ENCODE measurements at regions not wholly inside any gene's neighbourhood (a gene's known extent, or its start where the extent isn't known, plus 50 kb on each side); places are given as distances from the start of the nearest gene placed in this dataset.

GRCh38 chr6:9983168-9983567 lies 431.7 kb downstream of the TFAP2A start:
- Histone ChIP-seq H3K27ac (ENCODE audit: insufficient read depth, low read length, poor library complexity, severe bottlenecking) (no peak overlapping the region), H3K4me1 (ENCODE audit: control insufficient read depth, insufficient read depth, low read length, poor library complexity, severe bottlenecking) (no peaks in the 10 kb centered on the region), H3K36me3 (ENCODE audit: control insufficient read depth, insufficient read depth, low read length) (no peaks in the 10 kb centered on the region), H3K4me3 (ENCODE audit: insufficient read depth, low read depth, low read length, poor library complexity, severe bottlenecking) (no peak overlapping the region), H3K27me3 (replicated peaks; ENCODE audit: control insufficient read depth, insufficient read depth, low read length, poor library complexity, severe bottlenecking) (no peaks in the 10 kb centered on the region), H3K9me3 (ENCODE audit: control insufficient read depth, low read length) (no peaks in the 10 kb centered on the region)
- no peak for DNase-seq

DNA sequence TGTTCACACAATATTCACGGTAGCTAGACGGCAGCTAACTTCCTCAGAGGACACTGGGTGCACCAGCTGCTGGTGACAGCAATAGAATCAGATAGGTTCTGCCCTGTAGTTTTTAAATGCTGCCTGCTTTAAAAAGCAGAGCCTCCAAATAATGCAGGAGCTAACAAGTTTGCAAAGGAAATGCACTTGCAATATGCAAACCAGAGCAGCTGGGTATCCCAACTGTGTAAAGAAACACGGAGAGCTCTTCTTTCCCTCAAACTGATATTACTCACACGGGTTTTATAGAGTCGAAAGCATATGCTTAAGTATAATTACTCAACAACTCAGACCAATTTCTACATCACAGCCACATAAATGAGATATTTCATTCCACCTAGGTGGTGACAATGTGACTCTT lies 432.7 kb downstream of the TFAP2A start:
- no peaks in the 10 kb centered on the region for H3K9me3 ChIP-seq (ENCODE audit: control insufficient read depth, low read length)
- H3K36me3 ChIP-seq (ENCODE audit: control insufficient read depth, insufficient read depth, low read length): no peaks in the 10 kb centered on the region
- H3K27me3 ChIP-seq (replicated peaks; ENCODE audit: control insufficient read depth, insufficient read depth, low read length, poor library complexity, severe bottlenecking): no peaks in the 10 kb centered on the region
- no peak overlapping the region for H3K4me3 ChIP-seq (ENCODE audit: insufficient read depth, low read depth, low read length, poor library complexity, severe bottlenecking)
- DNase-seq: no peak
- no peak overlapping the region for H3K27ac ChIP-seq (ENCODE audit: insufficient read depth, low read length, poor library complexity, severe bottlenecking)
- no peaks in the 10 kb centered on the region for H3K4me1 ChIP-seq (ENCODE audit: control insufficient read depth, insufficient read depth, low read length, poor library complexity, severe bottlenecking)

- Histone ChIP-seq H3K27ac (ENCODE audit: insufficient read depth, low read length, poor library complexity, severe bottlenecking) (no peak overlapping the region), H3K9me3 (ENCODE audit: control insufficient read depth, low read length) (no peaks in the 10 kb centered on the region), H3K4me3 (ENCODE audit: insufficient read depth, low read depth, low read length, poor library complexity, severe bottlenecking) (no peak overlapping the region), H3K36me3 (ENCODE audit: control insufficient read depth, insufficient read depth, low read length) (no peaks in the 10 kb centered on the region), H3K27me3 (replicated peaks; ENCODE audit: control insufficient read depth, insufficient read depth, low read length, poor library complexity, severe bottlenecking) (no peaks in the 10 kb centered on the region), H3K4me1 (ENCODE audit: control insufficient read depth, insufficient read depth, low read length, poor library complexity, severe bottlenecking) (no peaks in the 10 kb centered on the region)
- no peak for DNase-seq
Observed at GRCh38 chr6:9979996-9980395, 434.9 kb downstream of the TFAP2A start.

- no peaks in the 10 kb centered on the region for H3K27me3 ChIP-seq (replicated peaks; ENCODE audit: control insufficient read depth, insufficient read depth, low read length, poor library complexity, severe bottlenecking)
- H3K4me1 ChIP-seq (ENCODE audit: control insufficient read depth, insufficient read depth, low read length, poor library complexity, severe bottlenecking): no peaks in the 10 kb centered on the region
- no peak overlapping the region for H3K4me3 ChIP-seq (ENCODE audit: insufficient read depth, low read depth, low read length, poor library complexity, severe bottlenecking)
- no peak for DNase-seq
- no peak overlapping the region for H3K27ac ChIP-seq (ENCODE audit: insufficient read depth, low read length, poor library complexity, severe bottlenecking)
- H3K9me3 ChIP-seq (ENCODE audit: control insufficient read depth, low read length): no peaks in the 10 kb centered on the region
- no peaks in the 10 kb centered on the region for H3K36me3 ChIP-seq (ENCODE audit: control insufficient read depth, insufficient read depth, low read length)
Observed at GRCh38 chr6:9978480-9978879, 436.4 kb downstream of the TFAP2A start.

DNA sequence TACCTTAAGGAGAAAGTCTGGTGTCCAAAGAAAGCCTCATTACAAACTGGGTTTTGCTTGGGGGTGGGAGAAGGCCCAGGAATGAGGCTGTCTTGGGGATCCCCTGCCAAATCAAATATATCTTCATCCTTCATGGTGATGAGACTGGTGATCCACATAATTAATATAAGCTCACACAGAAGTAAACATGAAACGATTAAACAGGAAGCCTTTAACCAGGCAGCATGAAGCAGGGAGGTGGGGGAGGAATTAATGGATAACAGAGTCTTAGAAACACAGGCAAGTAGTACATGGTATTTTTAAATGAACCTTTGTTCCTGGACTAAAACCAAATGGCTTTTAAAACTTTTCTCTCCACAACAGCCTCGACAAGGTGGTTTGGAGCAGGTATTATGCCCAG lies 437.5 kb downstream of the TFAP2A start:
- Histone ChIP-seq H3K9me3 (ENCODE audit: control insufficient read depth, low read length) (no peaks in the 10 kb centered on the region), H3K27ac (ENCODE audit: insufficient read depth, low read length, poor library complexity, severe bottlenecking) (no peak overlapping the region), H3K4me1 (ENCODE audit: control insufficient read depth, insufficient read depth, low read length, poor library complexity, severe bottlenecking) (no peaks in the 10 kb centered on the region), H3K27me3 (replicated peaks; ENCODE audit: control insufficient read depth, insufficient read depth, low read length, poor library complexity, severe bottlenecking) (no peaks in the 10 kb centered on the region), H3K36me3 (ENCODE audit: control insufficient read depth, insufficient read depth, low read length) (no peaks in the 10 kb centered on the region), H3K4me3 (ENCODE audit: insufficient read depth, low read depth, low read length, poor library complexity, severe bottlenecking) (no peak overlapping the region)
- DNase-seq: no peak

GRCh38 chr6:9961646-9962045 lies 453.2 kb downstream of the TFAP2A start:
- DNase-seq: no peak
- no peak overlapping the region for H3K4me3 ChIP-seq (ENCODE audit: insufficient read depth, low read depth, low read length, poor library complexity, severe bottlenecking)
- no peaks in the 10 kb centered on the region for H3K36me3 ChIP-seq (ENCODE audit: control insufficient read depth, insufficient read depth, low read length)
- no peaks in the 10 kb centered on the region for H3K4me1 ChIP-seq (ENCODE audit: control insufficient read depth, insufficient read depth, low read length, poor library complexity, severe bottlenecking)
- no peaks in the 10 kb centered on the region for H3K27me3 ChIP-seq (replicated peaks; ENCODE audit: control insufficient read depth, insufficient read depth, low read length, poor library complexity, severe bottlenecking)
- no peak overlapping the region for H3K27ac ChIP-seq (ENCODE audit: insufficient read depth, low read length, poor library complexity, severe bottlenecking)
- no peaks in the 10 kb centered on the region for H3K9me3 ChIP-seq (ENCODE audit: control insufficient read depth, low read length)

DNA sequence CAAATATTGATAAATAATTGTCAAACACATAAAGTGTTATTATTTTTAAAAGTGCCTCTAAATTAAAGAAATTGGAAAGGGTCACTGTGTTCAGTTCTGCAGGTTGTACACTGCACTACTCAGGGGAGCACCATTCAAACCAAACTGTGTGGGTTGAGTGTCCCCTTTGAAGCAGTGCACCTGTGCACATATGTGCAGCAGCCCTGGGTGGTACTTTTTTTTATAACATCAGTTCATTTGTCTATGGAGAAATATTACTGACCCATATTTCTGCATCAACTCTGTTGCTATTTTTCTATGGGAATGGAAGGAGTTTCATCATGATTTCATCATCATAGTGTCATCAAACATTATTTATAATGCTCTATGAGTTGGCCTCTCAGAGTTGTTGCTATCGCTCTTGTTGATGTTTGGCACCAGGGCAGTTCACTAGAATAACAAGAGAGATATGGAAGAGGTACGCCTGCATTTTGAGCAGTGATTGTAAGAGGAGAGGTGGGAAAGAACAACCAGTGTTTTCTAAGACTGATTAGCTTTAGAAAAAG lies 457.6 kb downstream of the TFAP2A start:
- Histone ChIP-seq H3K27ac (ENCODE audit: insufficient read depth, low read length, poor library complexity, severe bottlenecking) (no peak overlapping the region), H3K9me3 (ENCODE audit: control insufficient read depth, low read length) (no peaks in the 10 kb centered on the region), H3K4me3 (ENCODE audit: insufficient read depth, low read depth, low read length, poor library complexity, severe bottlenecking) (no peak overlapping the region), H3K4me1 (ENCODE audit: control insufficient read depth, insufficient read depth, low read length, poor library complexity, severe bottlenecking) (no peaks in the 10 kb centered on the region), H3K36me3 (ENCODE audit: control insufficient read depth, insufficient read depth, low read length) (no peaks in the 10 kb centered on the region), H3K27me3 (replicated peaks; ENCODE audit: control insufficient read depth, insufficient read depth, low read length, poor library complexity, severe bottlenecking) (no peaks in the 10 kb centered on the region)
- no peak for DNase-seq

GRCh38 chr6:9948678-9949077 lies 466.2 kb downstream of the TFAP2A start:
- no peaks in the 10 kb centered on the region for H3K27me3 ChIP-seq (replicated peaks; ENCODE audit: control insufficient read depth, insufficient read depth, low read length, poor library complexity, severe bottlenecking)
- H3K9me3 ChIP-seq (ENCODE audit: control insufficient read depth, low read length): no peaks in the 10 kb centered on the region
- H3K36me3 ChIP-seq (ENCODE audit: control insufficient read depth, insufficient read depth, low read length): no peaks in the 10 kb centered on the region
- H3K4me1 ChIP-seq (ENCODE audit: control insufficient read depth, insufficient read depth, low read length, poor library complexity, severe bottlenecking): no peaks in the 10 kb centered on the region
- no peak overlapping the region for H3K27ac ChIP-seq (ENCODE audit: insufficient read depth, low read length, poor library complexity, severe bottlenecking)
- no peak for DNase-seq
- H3K4me3 ChIP-seq (ENCODE audit: insufficient read depth, low read depth, low read length, poor library complexity, severe bottlenecking): no peak overlapping the region

- Histone ChIP-seq H3K27ac (ENCODE audit: insufficient read depth, low read length, poor library complexity, severe bottlenecking) (no peak overlapping the region), H3K36me3 (ENCODE audit: control insufficient read depth, insufficient read depth, low read length) (no peaks in the 10 kb centered on the region), H3K27me3 (replicated peaks; ENCODE audit: control insufficient read depth, insufficient read depth, low read length, poor library complexity, severe bottlenecking) (no peaks in the 10 kb centered on the region), H3K4me3 (ENCODE audit: insufficient read depth, low read depth, low read length, poor library complexity, severe bottlenecking) (no peak overlapping the region), H3K4me1 (ENCODE audit: control insufficient read depth, insufficient read depth, low read length, poor library complexity, severe bottlenecking) (no peaks in the 10 kb centered on the region), H3K9me3 (ENCODE audit: control insufficient read depth, low read length) (no peaks in the 10 kb centered on the region)
- no peak for DNase-seq
Observed at GRCh38 chr6:9943986-9944385, 470.9 kb downstream of the TFAP2A start.

DNA sequence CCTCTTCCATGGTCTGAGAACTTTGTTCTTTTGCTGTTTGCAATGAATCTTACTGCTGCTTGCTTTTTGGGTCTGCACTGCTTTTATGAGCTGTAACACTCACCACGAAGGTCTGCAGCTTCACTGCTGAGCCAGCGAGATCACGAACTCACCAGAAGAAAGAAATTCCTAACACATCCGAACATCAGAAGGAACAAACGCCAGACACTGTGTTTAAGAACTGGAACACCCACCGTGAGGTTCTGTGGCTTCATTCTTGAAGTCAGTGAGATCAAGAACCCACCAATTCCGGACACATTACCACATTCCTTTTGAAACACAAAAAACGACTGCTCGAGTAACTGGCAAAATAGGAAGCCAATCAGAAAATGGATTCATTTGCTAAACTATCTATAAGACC lies 471.8 kb downstream of the TFAP2A start:
- H3K27me3 ChIP-seq (replicated peaks; ENCODE audit: control insufficient read depth, insufficient read depth, low read length, poor library complexity, severe bottlenecking): no peaks in the 10 kb centered on the region
- H3K4me3 ChIP-seq (ENCODE audit: insufficient read depth, low read depth, low read length, poor library complexity, severe bottlenecking): no peak overlapping the region
- no peak overlapping the region for H3K27ac ChIP-seq (ENCODE audit: insufficient read depth, low read length, poor library complexity, severe bottlenecking)
- DNase-seq: no peak
- H3K4me1 ChIP-seq (ENCODE audit: control insufficient read depth, insufficient read depth, low read length, poor library complexity, severe bottlenecking): no peaks in the 10 kb centered on the region
- H3K36me3 ChIP-seq (ENCODE audit: control insufficient read depth, insufficient read depth, low read length): no peaks in the 10 kb centered on the region
- no peaks in the 10 kb centered on the region for H3K9me3 ChIP-seq (ENCODE audit: control insufficient read depth, low read length)

DNA sequence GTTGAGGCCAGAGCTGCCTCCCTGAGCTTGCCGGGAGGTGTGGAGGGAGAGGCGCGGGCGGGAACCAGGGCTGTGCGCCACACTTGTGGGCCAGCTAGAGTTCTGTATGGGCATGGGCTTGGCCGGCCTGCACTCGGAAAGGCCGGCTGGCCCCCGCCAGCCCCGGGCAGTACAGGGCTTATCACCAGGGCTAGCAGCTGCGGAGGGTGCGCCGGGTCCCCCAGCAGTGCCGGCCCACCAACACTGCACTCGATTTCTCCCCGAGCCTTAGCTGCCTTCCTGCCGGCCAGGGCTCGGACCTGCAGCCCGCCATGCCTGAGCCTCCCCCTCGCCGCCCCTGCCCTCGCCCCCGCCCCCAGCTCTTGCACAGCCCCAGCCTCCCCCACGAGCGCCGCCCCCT lies 472.7 kb downstream of the TFAP2A start:
- H3K27ac ChIP-seq (ENCODE audit: insufficient read depth, low read length, poor library complexity, severe bottlenecking): no peak overlapping the region
- H3K36me3 ChIP-seq (ENCODE audit: control insufficient read depth, insufficient read depth, low read length): no peaks in the 10 kb centered on the region
- H3K4me3 ChIP-seq (ENCODE audit: insufficient read depth, low read depth, low read length, poor library complexity, severe bottlenecking): no peak overlapping the region
- H3K4me1 ChIP-seq (ENCODE audit: control insufficient read depth, insufficient read depth, low read length, poor library complexity, severe bottlenecking): no peaks in the 10 kb centered on the region
- DNase-seq: no peak
- H3K9me3 ChIP-seq (ENCODE audit: control insufficient read depth, low read length): no peaks in the 10 kb centered on the region
- no peaks in the 10 kb centered on the region for H3K27me3 ChIP-seq (replicated peaks; ENCODE audit: control insufficient read depth, insufficient read depth, low read length, poor library complexity, severe bottlenecking)
